Sciatic nerve (tissue), 2 donors: ENCODE measurements at regions not wholly inside any gene's neighbourhood (a gene's known extent, or its start where the extent isn't known, plus 50 kb on each side); places are given as distances from the start of the nearest gene placed in this dataset.
A peak's percentile ranks its signal among the peaks of the same experiment; 100 is the strongest.
"Not testable (repeated sequence)": the region's sequence is repeated elsewhere in the genome, so short reads cannot be mapped to it uniquely, and the experiment has no call there.

Experiments
- ATAC-seq: fragments of 200-7000 bp; cut with Tn5 transposase; one replicate; pipeline ENCODE4 v1.9.1; 2020; ENCODE audit warnings: mild to moderate bottlenecking, moderate library complexity
- DNase-seq: peaks from one replicate; pipeline ENCODE4 v3.0.0-alpha.2; 2020; ENCODE audit warnings: low spot score
- intact Hi-C: fragments of 100-400 bp; cut with DNase I; formaldehyde crosslinking; loops from one replicate; pipeline ENCODE4 v1.14.2; 2022
- donor health status: DM: no; HTN: no; CAD: no.
- donor health status: DM: no; HTN: no; CAD: no.

DNA sequence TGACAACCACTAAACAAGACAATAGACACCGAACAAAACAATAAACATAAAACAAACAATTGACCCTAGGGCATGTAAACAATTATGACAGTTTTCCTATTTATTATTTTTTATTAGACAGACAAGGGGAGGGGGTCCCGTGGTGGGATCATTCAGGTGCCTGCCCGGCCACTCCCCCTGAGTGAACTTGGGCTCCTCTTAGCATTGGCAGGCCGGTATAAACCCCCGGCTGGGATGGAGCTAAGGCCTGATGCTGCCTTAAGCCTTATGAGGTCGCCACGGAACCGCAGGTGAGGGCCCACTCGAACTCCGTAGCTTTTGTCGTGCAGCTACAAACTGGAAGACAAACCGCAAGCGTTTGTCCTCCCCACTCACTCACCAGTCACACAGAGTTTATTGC lies 121.8 kb upstream of the KCNJ3 start:
- DNase-seq, intact Hi-C loops, ATAC-seq: not testable (repeated sequence)

GRCh38 chr2:154577390-154577789 lies 121.1 kb upstream of the KCNJ3 start:
- intact Hi-C loops: no loop called here
- DNase-seq: no peak
- no peak for ATAC-seq

- ATAC-seq: no peak
- no peak for DNase-seq
- intact Hi-C loops: no loop called here
Observed at GRCh38 chr2:154580767-154581166, 117.7 kb upstream of the KCNJ3 start.

DNA sequence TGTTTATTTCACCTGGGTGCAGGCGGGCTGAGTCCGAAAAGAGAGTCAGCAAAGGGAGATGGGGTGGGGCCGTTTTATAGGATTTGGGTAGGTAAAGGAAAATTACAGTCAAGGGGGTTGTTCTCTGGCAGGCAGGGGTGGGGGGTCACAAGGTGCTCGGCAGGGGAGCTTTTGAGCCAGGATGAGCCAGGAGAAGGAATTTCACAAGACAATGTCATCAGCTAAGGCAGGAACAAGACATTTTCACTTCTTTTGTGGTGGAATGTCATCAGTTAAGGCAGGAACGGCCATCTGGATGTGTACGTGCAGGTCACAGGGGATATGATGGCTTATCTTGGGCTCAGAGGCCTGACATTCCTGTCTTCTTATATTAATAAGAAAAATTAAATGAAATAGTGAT lies 115.8 kb upstream of the KCNJ3 start:
- DNase-seq, ATAC-seq, intact Hi-C loops: not testable (repeated sequence)

DNA sequence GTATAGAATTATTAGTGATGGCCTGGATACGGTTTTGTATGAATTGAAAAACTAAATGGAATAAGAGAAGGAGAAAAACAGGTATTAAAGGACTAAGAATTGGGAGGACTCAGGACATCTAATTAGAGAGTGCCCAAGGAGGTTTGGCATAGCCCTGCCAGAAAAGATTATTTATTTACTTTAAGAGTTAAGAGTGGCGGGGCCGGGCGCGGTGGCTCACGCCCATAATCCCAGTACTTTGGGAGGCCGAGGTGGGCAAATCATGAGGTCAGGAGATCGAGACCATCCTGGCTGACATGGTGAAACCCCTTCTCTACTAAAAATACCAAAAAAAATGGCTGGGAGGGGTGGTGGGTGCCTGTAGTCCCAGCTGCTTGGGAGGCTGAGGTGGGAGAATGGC lies 115.2 kb upstream of the KCNJ3 start:
- DNase-seq, intact Hi-C loops, ATAC-seq: not testable (repeated sequence)

DNA sequence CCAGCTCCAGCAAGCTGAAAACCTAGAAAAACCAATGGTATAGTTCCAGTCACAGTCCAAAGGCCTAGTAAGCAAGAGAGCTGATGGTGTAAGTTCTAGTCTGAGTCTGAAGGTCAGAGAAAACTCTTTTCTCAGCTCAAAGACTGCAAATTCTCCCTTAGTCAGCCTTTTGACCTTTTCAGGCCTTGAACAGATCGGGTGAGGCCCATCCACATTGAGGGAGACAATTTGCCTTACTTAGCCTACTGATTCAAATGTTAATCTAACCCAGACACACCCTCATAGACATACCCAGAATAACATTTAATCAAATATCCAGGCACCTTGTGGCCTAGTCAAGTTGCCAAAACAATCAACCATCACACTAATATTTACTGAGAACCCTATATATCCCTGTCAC lies 110.8 kb upstream of the KCNJ3 start:
- DNase-seq (no peak), ATAC-seq (no peak)
- intact Hi-C loops: no loop called here

GRCh38 chr2:154588838-154589237 lies 109.7 kb upstream of the KCNJ3 start:
- no peak for ATAC-seq
- intact Hi-C loops: no loop called here
- DNase-seq: no peak

- intact Hi-C loops: no loop called here
- no peak for DNase-seq
- ATAC-seq: no peak
Observed at GRCh38 chr2:154589514-154589913, 109.0 kb upstream of the KCNJ3 start.

DNA sequence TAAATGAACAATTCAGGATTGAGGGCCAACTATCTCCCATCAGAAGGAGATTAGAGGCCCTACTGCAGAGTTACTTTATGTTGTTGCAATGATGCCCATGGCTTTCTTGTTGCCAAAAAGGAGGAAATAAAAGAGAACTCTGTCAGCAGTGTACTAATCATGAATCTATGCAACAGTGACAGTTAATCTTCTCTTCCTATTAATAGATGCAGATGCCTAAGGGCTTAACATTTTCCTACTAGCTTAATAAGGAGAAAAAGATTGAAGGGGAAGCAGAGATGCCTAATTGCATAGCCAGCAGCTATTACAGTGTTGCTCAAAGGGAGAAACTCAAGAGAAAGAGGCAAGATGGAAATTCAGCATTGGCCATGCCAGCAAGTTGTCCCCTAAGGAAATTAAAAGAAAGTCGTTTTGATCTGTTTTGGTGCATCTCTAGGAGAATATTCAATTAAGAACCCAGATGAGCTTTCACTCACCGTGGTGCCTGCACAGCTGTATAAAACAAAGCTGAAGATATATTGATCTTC lies 107.1 kb upstream of the KCNJ3 start:
- ATAC-seq (no peak), DNase-seq (no peak)
- intact Hi-C loops: no loop called here

- ATAC-seq (no peak), DNase-seq (no peak)
- intact Hi-C loops: no loop called here
Observed at GRCh38 chr2:154599189-154599588, 99.3 kb upstream of the KCNJ3 start.

- DNase-seq (no peak), ATAC-seq (no peak)
- intact Hi-C loops: no loop called here
Observed at GRCh38 chr2:154600927-154601494, 97.5 kb upstream of the KCNJ3 start.

GRCh38 chr2:154603682-154604081 lies 94.8 kb upstream of the KCNJ3 start:
- no peak for DNase-seq
- intact Hi-C loops: no loop called here
- no peak for ATAC-seq

GRCh38 chr2:154608438-154608837 lies 90.1 kb upstream of the KCNJ3 start:
- intact Hi-C loops: no loop called here
- no peak for ATAC-seq
- DNase-seq: no peak

DNA sequence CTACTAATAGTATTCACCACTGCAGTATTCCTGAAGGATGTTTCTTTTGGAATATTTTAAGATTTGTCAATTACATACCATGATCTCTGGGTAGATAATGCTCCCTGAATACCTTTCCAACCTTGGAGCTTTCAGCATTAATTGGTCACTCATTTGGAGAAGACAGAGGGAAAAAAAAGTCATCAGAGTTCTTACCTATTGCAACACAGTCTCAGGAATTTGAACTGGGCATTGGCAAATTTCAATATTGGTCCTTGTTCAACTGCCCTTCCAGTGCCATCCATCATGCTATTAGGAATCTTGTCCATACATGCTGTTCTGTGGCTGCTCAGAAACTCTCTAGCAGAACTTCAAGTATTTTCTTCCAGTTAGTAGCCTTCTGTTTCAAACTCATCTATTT lies 83.6 kb upstream of the KCNJ3 start:
- intact Hi-C loops: no loop called here
- DNase-seq (no peak), ATAC-seq (no peak)

GRCh38 chr2:154616659-154617058 lies 81.8 kb upstream of the KCNJ3 start:
- no peak for ATAC-seq

DNA sequence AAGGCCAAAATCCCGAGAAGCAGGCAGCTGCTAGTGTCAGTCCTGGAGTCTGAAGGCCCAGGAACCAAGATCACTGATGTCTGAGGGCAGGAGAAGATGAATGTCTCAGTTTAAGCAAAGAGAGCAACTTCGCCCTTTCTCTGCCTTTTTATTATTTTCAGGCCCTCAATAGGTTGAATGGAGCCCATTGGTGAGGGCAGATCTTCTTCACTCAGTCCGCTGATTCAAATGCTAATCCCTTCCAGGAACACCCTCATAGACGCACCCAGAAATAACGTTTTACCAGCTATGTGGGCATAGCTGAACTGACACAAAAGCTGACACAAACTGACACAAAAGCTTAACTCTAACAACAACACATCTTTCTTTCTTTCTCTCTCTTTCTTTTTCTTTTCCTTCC lies 78.0 kb upstream of the KCNJ3 start:
- DNase-seq (no peak), ATAC-seq (no peak)
- intact Hi-C loops: no loop called here

More at GRCh38 chr2:154616659-154617058, 81.8 kb upstream of the KCNJ3 start:
- intact Hi-C loops: no loop called here
- no peak for DNase-seq

GRCh38 chr2:154623819-154624218 lies 74.7 kb upstream of the KCNJ3 start:
- intact Hi-C loops: no loop called here
- peak; percentile 58 for ATAC-seq
- DNase-seq: no peak

GRCh38 chr2:154637456-154637855 lies 61.0 kb upstream of the KCNJ3 start:
- intact Hi-C loops: no loop called here
- ATAC-seq (no peak), DNase-seq (no peak)

- DNase-seq: no peak
- intact Hi-C loops: no loop called here
- ATAC-seq: no peak
Observed at GRCh38 chr2:154638783-154639182, 59.7 kb upstream of the KCNJ3 start.

DNA sequence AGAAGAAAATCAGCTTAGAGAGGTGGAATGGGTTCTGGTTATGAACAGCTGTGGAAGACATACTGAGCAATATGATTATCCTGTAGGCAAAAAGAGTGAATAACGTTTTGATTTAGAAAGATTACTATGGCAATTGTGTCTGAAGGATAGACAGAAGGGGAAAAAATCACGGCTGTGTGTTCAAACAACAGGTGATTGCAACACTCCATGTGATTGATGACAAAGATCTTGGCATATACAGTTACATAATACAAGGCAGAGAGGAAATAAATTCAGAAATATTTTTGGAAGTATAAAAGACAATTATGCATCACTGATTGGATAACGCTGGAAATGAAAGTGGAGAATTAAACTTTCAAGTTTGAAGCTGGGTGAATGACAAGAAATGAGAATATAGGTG lies 58.5 kb upstream of the KCNJ3 start:
- intact Hi-C loops: no loop called here
- ATAC-seq (no peak), DNase-seq (no peak)
